ENCODE measurements at regions not wholly inside any gene's neighbourhood (a gene's known extent, or its start where the extent isn't known, plus 50 kb on each side); places are given as distances from the start of the nearest gene placed in this dataset.
"Not testable (repeated sequence)": the region's sequence is repeated elsewhere in the genome, so short reads cannot be mapped to it uniquely, and the experiment has no call there.

DNA sequence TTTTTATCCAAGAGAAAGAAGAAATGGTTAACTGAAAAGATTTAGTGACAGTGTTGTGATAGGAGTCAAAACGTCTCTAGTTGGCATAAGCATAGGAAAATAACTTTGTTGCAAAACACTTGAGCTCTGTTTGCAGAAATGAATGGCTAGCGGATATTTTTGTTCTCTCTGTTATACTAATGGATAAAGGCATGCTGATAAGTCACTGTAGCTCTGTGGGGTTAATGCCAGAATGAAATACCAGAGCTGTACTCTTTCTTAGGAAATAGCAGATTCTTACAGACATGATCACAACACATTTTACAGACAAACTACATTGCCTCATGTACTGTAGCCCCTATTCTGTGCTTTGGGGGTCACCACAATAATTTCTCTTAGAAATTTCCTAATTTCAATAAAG lies 202.8 kb downstream of the DMRTA1 start:
- H3K4me3 Mint-ChIP-seq: no peak overlapping the region
- peaks cover 3% of the 10 kb centered on the region; the same call in 1 of the 2 replicates for H3K9me3 Mint-ChIP-seq
- H3K27me3 Mint-ChIP-seq (ENCODE audit: insufficient read depth): peaks cover 2% of the 10 kb centered on the region; the same call in 1 of the 2 replicates
- DNase-seq: no peak
- H3K36me3 Mint-ChIP-seq (ENCODE audit: low read depth): no peaks in the 10 kb centered on the region; the same call in 1 of the 2 replicates
- TF ChIP-seq, protein P1, sequence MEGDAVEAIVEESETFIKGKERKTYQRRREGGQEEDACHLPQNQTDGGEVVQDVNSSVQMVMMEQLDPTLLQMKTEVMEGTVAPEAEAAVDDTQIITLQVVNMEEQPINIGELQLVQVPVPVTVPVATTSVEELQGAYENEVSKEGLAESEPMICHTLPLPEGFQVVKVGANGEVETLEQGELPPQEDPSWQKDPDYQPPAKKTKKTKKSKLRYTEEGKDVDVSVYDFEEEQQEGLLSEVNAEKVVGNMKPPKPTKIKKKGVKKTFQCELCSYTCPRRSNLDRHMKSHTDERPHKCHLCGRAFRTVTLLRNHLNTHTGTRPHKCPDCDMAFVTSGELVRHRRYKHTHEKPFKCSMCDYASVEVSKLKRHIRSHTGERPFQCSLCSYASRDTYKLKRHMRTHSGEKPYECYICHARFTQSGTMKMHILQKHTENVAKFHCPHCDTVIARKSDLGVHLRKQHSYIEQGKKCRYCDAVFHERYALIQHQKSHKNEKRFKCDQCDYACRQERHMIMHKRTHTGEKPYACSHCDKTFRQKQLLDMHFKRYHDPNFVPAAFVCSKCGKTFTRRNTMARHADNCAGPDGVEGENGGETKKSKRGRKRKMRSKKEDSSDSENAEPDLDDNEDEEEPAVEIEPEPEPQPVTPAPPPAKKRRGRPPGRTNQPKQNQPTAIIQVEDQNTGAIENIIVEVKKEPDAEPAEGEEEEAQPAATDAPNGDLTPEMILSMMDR (IDR thresholded peaks at IDR 0.05): no peak
- H3K4me1 Mint-ChIP-seq (ENCODE audit: low read depth): no peaks in the 10 kb centered on the region
- no peak overlapping the region for H3K27ac Mint-ChIP-seq

DNA sequence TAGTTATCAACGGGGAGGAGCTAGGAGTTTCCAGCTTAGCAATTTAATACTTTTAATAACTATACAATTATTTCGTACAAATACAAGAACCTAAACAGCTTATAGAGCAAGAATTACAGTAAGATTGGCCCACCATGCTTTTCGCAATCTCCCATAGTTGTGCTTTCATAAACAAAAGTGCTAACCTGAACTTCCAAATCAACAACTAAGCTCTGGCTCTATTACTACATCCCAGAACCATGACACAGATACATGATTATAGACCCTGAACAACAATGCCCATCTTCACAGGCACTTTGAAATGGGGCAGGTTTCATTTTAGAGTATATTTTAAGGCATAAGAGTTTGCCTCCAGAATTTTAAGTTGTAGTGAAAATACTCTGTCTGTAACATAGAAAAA lies 203.5 kb downstream of the DMRTA1 start:
- Mint-ChIP-seq H3K27ac (no peak overlapping the region), H3K27me3 (ENCODE audit: insufficient read depth) (peaks cover 2% of the 10 kb centered on the region; the same call in 1 of the 2 replicates), H3K36me3 (ENCODE audit: low read depth) (no peaks in the 10 kb centered on the region; the same call in 1 of the 2 replicates), H3K4me1 (ENCODE audit: low read depth) (no peaks in the 10 kb centered on the region), H3K9me3 (peaks cover 3% of the 10 kb centered on the region; the same call in 1 of the 2 replicates), H3K4me3 (no peak overlapping the region)
- TF ChIP-seq, protein P1 (IDR thresholded peaks at IDR 0.05): no peak
- DNase-seq: no peak

DNA sequence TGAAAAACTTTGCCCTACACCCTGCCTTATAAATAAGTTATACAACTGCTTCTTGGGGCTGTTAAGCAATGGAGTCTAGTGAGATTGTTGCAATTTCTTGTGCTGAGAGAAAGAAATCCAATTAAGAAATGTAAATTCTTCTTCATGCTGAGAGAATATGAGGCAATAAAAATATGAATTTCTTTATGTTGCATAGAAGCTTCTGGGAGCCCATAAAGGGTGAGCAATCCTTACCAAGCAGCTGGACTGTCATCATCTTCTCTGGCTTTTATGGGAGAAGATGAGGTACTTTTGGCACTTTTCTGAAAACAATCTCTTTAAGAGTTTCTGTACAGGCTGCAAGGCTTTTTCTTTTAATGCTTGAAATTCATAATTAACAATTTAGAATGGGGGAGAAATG lies 204.3 kb downstream of the DMRTA1 start:
- H3K27ac Mint-ChIP-seq: no peak overlapping the region
- no peak overlapping the region for H3K4me3 Mint-ChIP-seq
- no peaks in the 10 kb centered on the region for H3K4me1 Mint-ChIP-seq (ENCODE audit: low read depth)
- peaks cover 3% of the 10 kb centered on the region; the same call in 1 of the 2 replicates for H3K9me3 Mint-ChIP-seq
- no peaks in the 10 kb centered on the region; the same call in 1 of the 2 replicates for H3K36me3 Mint-ChIP-seq (ENCODE audit: low read depth)
- peaks cover 4% of the 10 kb centered on the region; the same call in 1 of the 2 replicates for H3K27me3 Mint-ChIP-seq (ENCODE audit: insufficient read depth)
- TF ChIP-seq, protein P1 (IDR thresholded peaks at IDR 0.05): no peak
- no peak for DNase-seq

DNA sequence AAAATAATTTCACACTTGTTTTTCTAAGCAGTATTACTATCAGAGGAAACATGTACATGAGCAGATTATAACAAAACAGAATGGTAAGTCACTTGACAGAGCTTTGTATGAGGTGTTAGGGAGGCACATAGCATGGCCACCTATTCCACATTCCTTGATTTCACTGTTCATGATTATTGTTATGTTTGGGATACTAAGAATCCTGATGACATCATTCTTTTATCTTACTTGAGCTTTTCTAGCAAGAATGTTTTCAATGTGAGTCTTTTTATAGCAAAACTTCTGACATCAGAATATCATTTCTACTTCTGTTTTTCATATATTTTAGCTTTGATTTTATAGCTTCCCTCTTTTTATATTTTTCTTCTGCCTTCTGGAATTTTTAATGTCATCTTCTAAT lies 208.2 kb downstream of the DMRTA1 start:
- Mint-ChIP-seq H3K4me1 (ENCODE audit: low read depth) (no peaks in the 10 kb centered on the region), H3K4me3 (no peak overlapping the region), H3K27ac (no peak overlapping the region), H3K36me3 (ENCODE audit: low read depth) (no peaks in the 10 kb centered on the region; the same call in 1 of the 2 replicates), H3K9me3 (peaks cover 3% of the 10 kb centered on the region; the same call in 1 of the 2 replicates), H3K27me3 (ENCODE audit: insufficient read depth) (peaks cover 3% of the 10 kb centered on the region; the same call in 1 of the 2 replicates)
- DNase-seq: no peak
- TF ChIP-seq, protein P1 (IDR thresholded peaks at IDR 0.05): no peak

- no peak overlapping the region for H3K4me3 Mint-ChIP-seq
- H3K9me3 Mint-ChIP-seq: no peaks in the 10 kb centered on the region; the same call in 1 of the 2 replicates
- no peaks in the 10 kb centered on the region for H3K4me1 Mint-ChIP-seq (ENCODE audit: low read depth)
- DNase-seq: no peak
- no peaks in the 10 kb centered on the region for H3K36me3 Mint-ChIP-seq (ENCODE audit: low read depth)
- TF ChIP-seq, protein P1 (IDR thresholded peaks at IDR 0.05): no peak
- no peak overlapping the region for H3K27ac Mint-ChIP-seq
- H3K27me3 Mint-ChIP-seq (ENCODE audit: insufficient read depth): peaks cover 14% of the 10 kb centered on the region; the same call in 1 of the 2 replicates
These were observed 211.1 kb downstream of the DMRTA1 start for GRCh38 chr9:22657713-22658112.

- peaks cover 14% of the 10 kb centered on the region; the same call in 1 of the 2 replicates for H3K27me3 Mint-ChIP-seq (ENCODE audit: insufficient read depth)
- not testable (repeated sequence) for H3K9me3 Mint-ChIP-seq; H3K27ac Mint-ChIP-seq; DNase-seq; H3K4me3 Mint-ChIP-seq; H3K36me3 Mint-ChIP-seq (ENCODE audit: low read depth); H3K4me1 Mint-ChIP-seq (ENCODE audit: low read depth)
These were observed 211.9 kb downstream of the DMRTA1 start for GRCh38 chr9:22658484-22658883.
